ENCODE measurements at regions not wholly inside any gene's neighbourhood (a gene's known extent, or its start where the extent isn't known, plus 50 kb on each side); places are given as distances from the start of the nearest gene placed in this dataset.

DNA sequence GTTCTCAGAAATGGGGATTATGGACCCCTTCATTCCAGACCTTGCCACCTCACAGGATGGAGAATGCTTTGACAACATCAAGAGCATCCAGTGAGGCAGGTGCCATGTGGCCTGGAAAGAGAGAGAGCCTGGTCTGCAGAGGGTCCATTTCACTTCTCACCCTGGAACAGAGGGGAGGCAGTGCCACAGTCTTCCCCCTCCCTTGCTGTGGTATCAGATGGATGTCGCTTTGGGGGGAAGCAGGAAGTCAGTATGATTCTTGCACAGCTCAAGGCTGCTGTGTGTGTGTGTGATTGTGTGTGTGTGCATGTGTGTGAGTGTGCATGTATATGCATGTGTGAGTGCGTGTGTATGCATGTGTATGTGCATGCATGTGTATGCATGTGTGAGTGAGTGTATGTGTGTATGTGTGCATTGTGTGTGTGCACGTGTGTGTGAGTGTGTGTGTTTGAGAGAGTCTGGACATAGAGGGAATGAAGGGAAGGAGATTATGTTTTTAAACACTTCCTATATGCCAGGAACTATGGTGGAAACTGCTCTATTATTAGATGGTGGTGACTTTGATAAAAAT lies 328.6 kb upstream of the CLNK start:
- Mint-ChIP-seq H3K4me1 (ENCODE audit: low read depth) (no peaks in the 10 kb centered on the region), H3K9me3 (no peaks in the 10 kb centered on the region), H3K27ac (no peak overlapping the region), H3K36me3 (ENCODE audit: low read depth) (no peaks in the 10 kb centered on the region), H3K27me3 (no peaks in the 10 kb centered on the region), H3K4me3 (no peak overlapping the region)
- intact Hi-C loops (cut with micrococcal nuclease): no loop called here

DNA sequence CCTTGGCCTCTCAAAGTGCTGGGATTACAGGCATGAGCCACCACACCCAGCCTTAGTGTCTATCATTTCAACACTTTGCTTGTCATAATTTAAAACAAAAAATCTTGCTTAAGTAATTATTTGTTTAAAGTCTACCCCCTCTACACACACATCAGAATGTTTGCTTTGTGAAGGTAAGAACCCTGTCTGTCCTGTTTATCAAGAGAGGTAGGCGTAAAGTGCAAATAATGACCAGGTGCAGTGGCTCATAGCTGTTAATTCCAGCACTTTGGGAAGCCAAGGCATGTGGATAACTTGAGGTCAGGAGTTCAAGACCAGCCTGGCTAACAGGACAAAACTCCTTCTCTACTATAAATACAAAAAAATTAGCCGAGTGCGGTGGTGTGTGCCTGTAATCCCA lies 326.7 kb upstream of the CLNK start:
- Mint-ChIP-seq H3K27ac (no peak overlapping the region), H3K36me3 (ENCODE audit: low read depth) (no peaks in the 10 kb centered on the region)

DNA sequence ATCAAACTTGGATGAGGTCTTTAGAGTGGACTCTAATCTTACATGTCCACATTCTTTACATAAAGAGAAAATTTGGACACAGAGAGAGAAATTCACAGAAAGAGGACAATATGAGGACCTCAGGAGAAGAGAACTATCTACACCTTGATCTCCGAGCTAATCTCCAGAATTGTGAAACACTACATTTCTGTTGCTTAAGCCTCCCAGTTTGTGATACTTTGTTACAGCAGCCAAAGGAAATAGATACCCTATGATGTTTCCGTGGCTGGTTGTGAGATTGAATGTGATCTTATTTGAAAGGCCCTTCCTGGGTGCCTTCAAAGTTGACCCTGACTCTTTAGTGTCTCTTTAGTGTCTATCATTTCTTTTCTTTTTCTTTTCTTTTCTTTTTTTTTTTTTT lies 326.1 kb upstream of the CLNK start:
- Mint-ChIP-seq H3K4me1 (ENCODE audit: low read depth) (no peaks in the 10 kb centered on the region), H3K4me3 (no peak overlapping the region), H3K36me3 (ENCODE audit: low read depth) (no peaks in the 10 kb centered on the region), H3K27ac (no peak overlapping the region), H3K9me3 (no peaks in the 10 kb centered on the region), H3K27me3 (no peaks in the 10 kb centered on the region)
- intact Hi-C loops (cut with micrococcal nuclease): no loop called here

More for the DNA sequence above, 326.7 kb upstream of the CLNK start:
- no peaks in the 10 kb centered on the region for H3K27me3 Mint-ChIP-seq
- no peaks in the 10 kb centered on the region for H3K9me3 Mint-ChIP-seq
- intact Hi-C loops (cut with micrococcal nuclease): no loop called here
- H3K4me3 Mint-ChIP-seq: no peak overlapping the region
- H3K4me1 Mint-ChIP-seq (ENCODE audit: low read depth): no peaks in the 10 kb centered on the region

DNA sequence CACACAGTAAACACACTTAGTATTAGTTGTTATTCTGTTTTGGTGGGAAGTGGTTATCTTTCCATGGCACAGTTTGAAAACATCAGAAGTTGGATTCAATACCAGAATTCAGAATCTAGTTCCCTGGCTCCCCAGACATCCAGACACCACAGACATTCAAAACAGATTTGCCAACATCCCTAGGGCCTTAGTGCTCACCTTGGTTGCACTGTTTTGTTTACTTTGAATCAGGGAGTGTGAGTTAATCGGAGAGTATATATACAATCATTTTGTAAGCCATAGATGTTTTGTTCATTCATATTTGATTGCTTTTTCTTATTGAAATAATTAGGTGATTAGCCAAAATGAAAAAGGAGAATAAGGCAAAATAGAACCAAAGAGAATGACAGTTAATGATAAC lies 324.7 kb upstream of the CLNK start:
- H3K27me3 Mint-ChIP-seq: no peaks in the 10 kb centered on the region
- no peaks in the 10 kb centered on the region for H3K4me1 Mint-ChIP-seq (ENCODE audit: low read depth)
- no peak overlapping the region for H3K4me3 Mint-ChIP-seq
- no peaks in the 10 kb centered on the region for H3K36me3 Mint-ChIP-seq (ENCODE audit: low read depth)
- H3K27ac Mint-ChIP-seq: no peak overlapping the region
- intact Hi-C loops (cut with micrococcal nuclease): no loop called here
- no peaks in the 10 kb centered on the region for H3K9me3 Mint-ChIP-seq

DNA sequence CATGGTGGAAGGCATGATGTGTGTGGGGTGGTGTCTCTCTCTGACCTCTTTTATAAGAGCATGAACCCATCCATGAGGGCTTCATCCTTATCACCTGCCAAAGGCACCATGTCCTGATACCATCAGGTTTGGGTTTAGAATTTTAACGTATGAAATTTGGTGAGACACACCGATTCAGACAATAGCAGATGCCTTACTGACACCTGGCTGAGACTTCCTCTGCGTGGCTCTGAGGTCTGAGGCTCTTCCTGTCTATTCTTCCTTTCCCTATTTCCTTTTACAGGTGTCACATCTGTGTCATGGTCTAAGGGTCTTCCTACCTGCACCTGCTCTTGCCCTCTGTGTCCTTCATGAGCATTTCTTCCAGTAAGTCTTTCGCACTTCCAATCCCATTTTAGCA lies 320.7 kb upstream of the CLNK start:
- Mint-ChIP-seq H3K4me1 (ENCODE audit: low read depth) (no peaks in the 10 kb centered on the region), H3K27me3 (no peaks in the 10 kb centered on the region), H3K4me3 (no peak overlapping the region), H3K36me3 (ENCODE audit: low read depth) (no peaks in the 10 kb centered on the region), H3K27ac (no peak overlapping the region), H3K9me3 (no peaks in the 10 kb centered on the region)
- intact Hi-C loops (cut with micrococcal nuclease): no loop called here

DNA sequence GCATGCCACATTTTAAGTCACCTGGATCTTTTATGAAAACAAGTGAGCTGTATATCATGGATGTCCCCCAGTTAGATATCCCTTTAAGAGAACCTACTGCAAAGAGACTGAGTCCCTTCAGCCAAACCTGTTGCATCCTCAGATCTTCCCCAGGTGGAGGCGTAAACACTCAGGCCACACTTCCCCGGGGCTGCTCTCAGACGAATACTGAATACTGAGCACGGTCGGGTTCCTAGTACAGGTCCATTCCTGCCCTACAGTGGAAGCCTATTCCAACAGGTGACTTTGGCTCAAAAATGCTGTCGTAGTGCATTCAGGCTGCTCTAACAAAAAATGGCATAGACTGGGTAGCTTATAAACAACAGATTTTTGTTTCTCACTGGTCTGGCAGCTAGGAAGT lies 320.2 kb upstream of the CLNK start:
- no peak overlapping the region for H3K4me3 Mint-ChIP-seq
- H3K9me3 Mint-ChIP-seq: no peaks in the 10 kb centered on the region
- H3K27me3 Mint-ChIP-seq: no peaks in the 10 kb centered on the region
- no peaks in the 10 kb centered on the region for H3K36me3 Mint-ChIP-seq (ENCODE audit: low read depth)
- no peaks in the 10 kb centered on the region for H3K4me1 Mint-ChIP-seq (ENCODE audit: low read depth)
- intact Hi-C loops (cut with micrococcal nuclease): no loop called here
- no peak overlapping the region for H3K27ac Mint-ChIP-seq

DNA sequence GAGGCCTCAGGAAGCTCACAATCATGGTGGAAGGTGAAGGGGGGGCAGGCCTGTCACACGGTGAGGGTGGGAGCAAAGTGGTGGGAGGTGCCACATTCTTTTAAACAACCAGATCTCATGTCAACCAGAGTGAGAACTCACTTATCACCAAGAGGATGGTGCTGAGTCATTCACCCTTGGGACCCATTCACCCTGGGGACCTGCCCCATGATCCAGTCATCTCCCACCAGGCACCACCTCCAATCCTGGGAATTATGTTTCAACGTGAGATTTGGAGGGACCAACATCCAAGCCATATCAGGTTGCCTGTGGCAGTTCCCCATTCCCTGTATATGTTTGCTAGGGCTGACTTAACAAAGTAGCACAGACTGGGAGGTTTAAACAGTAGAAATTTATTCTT lies 318.4 kb upstream of the CLNK start:
- Mint-ChIP-seq H3K9me3 (no peaks in the 10 kb centered on the region), H3K27ac (no peak overlapping the region), H3K27me3 (no peaks in the 10 kb centered on the region), H3K4me3 (no peak overlapping the region), H3K4me1 (ENCODE audit: low read depth) (no peaks in the 10 kb centered on the region), H3K36me3 (ENCODE audit: low read depth) (no peaks in the 10 kb centered on the region)
- intact Hi-C loops (cut with micrococcal nuclease): no loop called here

DNA sequence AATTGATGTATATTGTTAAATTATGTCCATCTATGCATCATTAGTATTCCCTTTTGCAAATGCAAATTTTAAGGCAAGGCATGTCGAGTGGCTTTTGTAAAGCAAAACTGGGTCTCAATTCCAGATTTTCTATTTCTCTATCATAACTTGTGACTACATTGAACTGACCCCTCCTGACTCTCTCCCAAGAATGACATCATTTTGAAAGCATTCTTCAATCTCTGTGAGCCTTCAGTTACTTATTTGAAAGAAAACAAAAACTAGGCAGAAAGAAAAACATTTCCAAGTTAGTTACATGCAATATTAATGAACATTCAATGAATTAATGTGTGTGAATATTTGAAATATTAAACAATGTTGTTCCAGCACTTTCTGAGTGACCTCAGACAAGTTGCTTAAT lies 314.3 kb upstream of the CLNK start:
- H3K27me3 Mint-ChIP-seq: no peaks in the 10 kb centered on the region
- no peaks in the 10 kb centered on the region for H3K4me1 Mint-ChIP-seq (ENCODE audit: low read depth)
- no peak overlapping the region for H3K4me3 Mint-ChIP-seq
- intact Hi-C loops (cut with micrococcal nuclease): no loop called here
- H3K9me3 Mint-ChIP-seq: no peaks in the 10 kb centered on the region
- no peaks in the 10 kb centered on the region for H3K36me3 Mint-ChIP-seq (ENCODE audit: low read depth)
- no peak overlapping the region for H3K27ac Mint-ChIP-seq

DNA sequence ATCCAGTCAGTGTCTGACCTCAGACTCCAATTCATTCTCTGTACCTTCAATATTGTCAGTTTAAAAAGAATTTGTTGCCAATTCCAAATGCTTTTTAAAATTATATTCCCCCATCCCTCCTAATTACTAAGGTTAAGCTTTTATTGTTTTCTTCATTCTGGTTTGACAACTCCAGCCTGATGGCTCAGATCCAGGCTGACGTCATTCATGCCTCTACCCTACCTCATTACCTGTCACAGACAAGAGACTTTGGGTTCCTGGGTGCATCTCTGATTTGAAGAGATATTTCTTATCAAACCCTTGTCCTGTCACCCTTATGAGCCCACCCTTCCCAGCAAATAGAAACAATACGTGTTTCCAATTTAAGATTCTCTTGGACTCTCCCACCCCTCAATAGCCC lies 300.2 kb upstream of the CLNK start:
- intact Hi-C loops (cut with micrococcal nuclease): no loop called here
- H3K27me3 Mint-ChIP-seq: no peaks in the 10 kb centered on the region
- H3K36me3 Mint-ChIP-seq (ENCODE audit: low read depth): no peaks in the 10 kb centered on the region
- H3K4me1 Mint-ChIP-seq (ENCODE audit: low read depth): peaks cover 15% of the 10 kb centered on the region
- no peak overlapping the region for H3K4me3 Mint-ChIP-seq
- H3K27ac Mint-ChIP-seq: no peak overlapping the region
- H3K9me3 Mint-ChIP-seq: peaks cover 15% of the 10 kb centered on the region

DNA sequence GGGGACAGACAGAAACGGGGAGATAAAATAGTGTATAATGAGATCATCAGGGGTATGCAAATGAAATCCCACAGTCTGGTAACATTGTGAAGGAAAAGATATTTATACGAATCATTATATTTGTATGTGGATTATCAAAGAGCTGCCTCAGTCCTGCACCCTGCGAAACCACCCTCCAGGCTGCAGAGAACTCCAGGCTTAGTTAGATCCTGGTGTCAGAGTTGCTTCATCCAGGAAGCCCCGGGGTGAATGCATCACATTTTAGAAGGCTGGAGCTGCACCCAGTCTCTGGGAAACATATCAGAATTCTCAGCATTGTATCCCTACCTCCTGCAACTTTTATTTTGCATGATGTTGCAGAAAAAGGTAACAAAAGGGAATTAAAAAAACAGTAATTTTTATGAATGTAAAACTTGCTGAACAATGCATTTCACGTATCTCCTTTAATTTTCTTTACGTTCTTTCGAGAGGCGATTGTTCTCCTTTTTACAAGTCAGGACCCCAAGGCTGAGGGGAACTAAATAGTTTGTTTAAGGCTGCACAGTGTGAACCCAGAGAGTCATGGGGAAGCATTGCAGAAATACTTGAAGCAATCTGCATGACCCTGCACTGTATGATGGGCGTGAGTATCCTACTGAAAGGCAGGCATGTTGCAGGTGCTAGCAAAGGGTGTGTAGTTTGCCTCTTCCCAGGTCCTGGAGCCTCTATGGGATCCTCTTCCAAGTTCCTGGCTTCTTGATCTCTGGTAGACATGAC lies 299.5 kb upstream of the CLNK start:
- H3K4me3 Mint-ChIP-seq: no peak overlapping the region
- H3K9me3 Mint-ChIP-seq: peaks cover 14% of the 10 kb centered on the region
- intact Hi-C loops (cut with micrococcal nuclease): no loop called here
- H3K27ac Mint-ChIP-seq: no peak overlapping the region
- H3K4me1 Mint-ChIP-seq (ENCODE audit: low read depth): peaks cover 15% of the 10 kb centered on the region
- no peaks in the 10 kb centered on the region for H3K27me3 Mint-ChIP-seq
- no peaks in the 10 kb centered on the region for H3K36me3 Mint-ChIP-seq (ENCODE audit: low read depth)

DNA sequence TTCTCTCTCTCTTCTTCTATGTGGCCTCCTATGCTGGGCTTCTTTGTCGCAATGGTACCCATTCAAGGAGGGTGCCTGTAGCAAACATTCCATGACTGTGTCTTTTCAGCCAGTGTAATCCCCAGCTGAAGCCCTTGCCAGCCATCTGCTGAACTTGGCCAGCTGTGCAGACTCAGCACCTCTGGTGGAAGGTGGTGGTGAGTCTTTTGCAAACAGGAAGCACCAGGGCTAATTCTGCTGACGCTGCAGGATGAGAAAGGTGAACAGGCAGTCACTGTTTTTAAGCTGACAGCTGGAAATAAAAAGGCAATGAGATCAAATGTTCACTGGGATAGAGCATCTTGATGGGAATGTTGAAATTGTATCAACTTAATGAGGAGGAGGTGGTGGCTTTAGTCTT lies 298.7 kb upstream of the CLNK start:
- Mint-ChIP-seq H3K9me3 (peaks cover 8% of the 10 kb centered on the region), H3K36me3 (ENCODE audit: low read depth) (no peaks in the 10 kb centered on the region), H3K4me3 (no peak overlapping the region), H3K27ac (no peak overlapping the region), H3K4me1 (ENCODE audit: low read depth) (peaks cover 15% of the 10 kb centered on the region), H3K27me3 (no peaks in the 10 kb centered on the region)
- intact Hi-C loops (cut with micrococcal nuclease): no loop called here

DNA sequence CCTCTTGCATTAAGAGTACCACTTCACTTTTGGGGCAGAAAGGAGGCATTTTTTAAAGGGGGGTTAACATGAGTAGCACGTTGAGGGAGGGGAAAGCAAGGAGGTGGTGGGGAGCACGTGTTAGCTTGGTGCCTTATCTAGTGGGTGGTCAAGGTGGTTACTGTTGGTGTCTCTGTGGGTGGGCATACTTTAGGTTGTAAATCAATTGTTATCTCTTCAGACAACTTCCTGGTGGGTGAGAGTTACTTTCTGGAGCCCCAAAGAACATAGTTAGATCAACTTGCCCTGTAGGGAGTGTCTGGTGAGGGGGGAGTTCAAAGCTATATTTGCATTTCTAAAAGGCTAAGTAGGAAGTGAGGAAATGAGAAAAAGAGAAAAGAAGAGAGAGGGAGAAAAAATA lies 297.7 kb upstream of the CLNK start:
- no peaks in the 10 kb centered on the region for H3K36me3 Mint-ChIP-seq (ENCODE audit: low read depth)
- H3K4me3 Mint-ChIP-seq: no peak overlapping the region
- no peak overlapping the region for H3K27ac Mint-ChIP-seq
- intact Hi-C loops (cut with micrococcal nuclease): no loop called here
- no peaks in the 10 kb centered on the region for H3K9me3 Mint-ChIP-seq
- H3K4me1 Mint-ChIP-seq (ENCODE audit: low read depth): peaks cover 15% of the 10 kb centered on the region
- H3K27me3 Mint-ChIP-seq: no peaks in the 10 kb centered on the region

DNA sequence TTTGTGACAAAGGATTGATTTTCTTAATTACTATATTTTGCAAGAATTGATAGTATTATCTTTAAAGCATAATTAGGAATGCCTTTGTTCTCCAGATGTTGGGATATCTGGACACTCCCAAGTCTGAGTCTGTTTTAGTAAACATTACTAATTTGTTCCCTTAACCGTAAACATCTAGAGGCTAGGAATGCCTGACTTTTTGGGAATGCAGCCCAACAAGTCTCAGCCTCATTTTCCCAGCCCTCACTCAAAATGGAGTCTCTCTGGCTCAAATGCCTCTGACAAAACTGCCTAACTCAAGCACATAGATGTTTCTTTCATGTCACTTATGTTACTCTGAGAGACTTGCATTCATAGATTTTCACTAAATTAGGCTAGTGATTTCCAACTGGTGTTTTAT lies 297.0 kb upstream of the CLNK start:
- no peaks in the 10 kb centered on the region for H3K27me3 Mint-ChIP-seq
- intact Hi-C loops (cut with micrococcal nuclease): no loop called here
- no peak overlapping the region for H3K27ac Mint-ChIP-seq
- H3K4me3 Mint-ChIP-seq: no peak overlapping the region
- H3K9me3 Mint-ChIP-seq: no peaks in the 10 kb centered on the region
- H3K36me3 Mint-ChIP-seq (ENCODE audit: low read depth): no peaks in the 10 kb centered on the region
- H3K4me1 Mint-ChIP-seq (ENCODE audit: low read depth): peaks cover 15% of the 10 kb centered on the region

DNA sequence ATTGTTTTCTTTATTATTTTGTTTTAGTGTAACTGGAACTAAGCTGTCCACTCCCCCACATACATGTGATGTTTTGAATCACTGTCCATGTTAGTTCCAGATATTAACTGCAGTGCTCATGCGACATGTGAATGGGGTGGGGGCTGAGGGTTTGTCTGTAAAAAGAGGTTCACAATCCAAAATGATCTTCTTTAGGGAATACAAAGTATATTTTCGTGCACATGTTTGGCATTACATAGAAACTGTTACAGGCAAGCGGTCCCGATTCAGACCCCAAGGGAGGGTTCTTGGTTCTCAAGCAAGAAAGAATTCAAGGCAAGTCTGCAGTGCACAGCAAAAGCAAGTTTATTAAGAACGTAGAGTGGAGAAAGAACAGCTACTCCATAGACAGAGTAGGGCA lies 296.5 kb upstream of the CLNK start:
- no peak overlapping the region for H3K4me3 Mint-ChIP-seq
- no peak overlapping the region for H3K27ac Mint-ChIP-seq
- H3K27me3 Mint-ChIP-seq: no peaks in the 10 kb centered on the region
- intact Hi-C loops (cut with micrococcal nuclease): no loop called here
- H3K9me3 Mint-ChIP-seq: no peaks in the 10 kb centered on the region
- peaks cover 15% of the 10 kb centered on the region for H3K4me1 Mint-ChIP-seq (ENCODE audit: low read depth)
- H3K36me3 Mint-ChIP-seq (ENCODE audit: low read depth): no peaks in the 10 kb centered on the region

DNA sequence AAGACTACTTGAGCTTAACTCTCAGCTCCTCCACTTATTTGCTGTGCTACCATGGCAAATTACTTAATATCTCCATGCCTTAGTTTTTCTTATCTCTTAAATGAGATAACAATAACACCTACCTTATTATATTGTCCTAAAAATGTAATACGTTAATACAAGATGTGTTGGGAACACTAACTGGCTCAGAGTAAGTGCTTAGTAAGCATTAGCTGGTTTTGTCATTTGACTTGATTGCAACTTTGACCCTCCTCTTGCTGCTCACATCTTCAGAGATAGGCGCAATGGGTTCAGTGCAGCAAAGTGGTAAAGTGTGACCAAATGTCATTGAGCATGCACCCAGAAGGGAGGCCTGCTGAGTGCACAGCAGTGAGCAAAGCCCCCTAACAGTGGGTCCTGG lies 294.5 kb upstream of the CLNK start:
- H3K27me3 Mint-ChIP-seq: no peaks in the 10 kb centered on the region
- peaks cover 11% of the 10 kb centered on the region for H3K4me1 Mint-ChIP-seq (ENCODE audit: low read depth)
- intact Hi-C loops (cut with micrococcal nuclease): no loop called here
- no peak overlapping the region for H3K27ac Mint-ChIP-seq
- no peak overlapping the region for H3K4me3 Mint-ChIP-seq
- peaks cover 14% of the 10 kb centered on the region for H3K9me3 Mint-ChIP-seq
- H3K36me3 Mint-ChIP-seq (ENCODE audit: low read depth): no peaks in the 10 kb centered on the region
